Left lung (tissue), 4 donors: ENCODE measurements at regions not wholly inside any gene's neighbourhood (a gene's known extent, or its start where the extent isn't known, plus 50 kb on each side); places are given as distances from the start of the nearest gene placed in this dataset.

Experiments used
- ATAC-seq: fragments of 200-7000 bp; cut with Tn5 transposase; one replicate; pipeline ENCODE4 v1.9.1; 2020; ENCODE audit warnings: moderate library complexity
- DNase-seq, 4 donors: peaks; one replicate each; pipeline ENCODE4 v3.0.0-alpha.2; 2013 to 2020
- H3K27ac ChIP-seq, 2 donors: fragments of 200-600 bp; sonication (generic) in 1 of 2; one replicate each; pipeline versions ENCODE4 v1.5.0 to v1.8.0; 2020 to 2021
- H3K27me3 ChIP-seq, 2 donors: fragments of 200-600 bp; sonication (generic) in 1 of 2; one replicate each; pipeline versions ENCODE4 v1.5.0 to v1.8.0; 2020 to 2021
- H3K36me3 ChIP-seq, 2 donors: fragments of 200-600 bp; sonication (generic) in 1 of 2; one replicate each; pipeline versions ENCODE4 v1.5.0 to v1.8.0; 2020 to 2021
- H3K4me1 ChIP-seq, 2 donors: fragments of 200-600 bp; one replicate each; pipeline ENCODE4 v1.8.0; 2021
- H3K4me3 ChIP-seq, 2 donors: fragments of 200-600 bp; sonication (generic) in 1 of 2; one replicate each; pipeline versions ENCODE4 v1.5.0 to v1.8.0; 2020 to 2021; ENCODE audit warnings: mild to moderate bottlenecking in 1 of 2
- H3K9me3 ChIP-seq, 2 donors: fragments of 200-600 bp; sonication (generic) in 1 of 2; one replicate each; pipeline versions ENCODE4 v1.5.0 to v1.8.0; 2020 to 2021
- CTCF ChIP-seq, 2 donors: fragments of 200-600 bp; sonication (generic) in 1 of 2; IDR thresholded peaks; one replicate each; pipeline versions ENCODE4 v1.5.0 to v1.8.0; 2021; ENCODE audit warnings: antibody characterized with exemption in 2 of 2
- intact Hi-C, 2 donors: fragments of 100-400 bp; cut with DNase I; formaldehyde crosslinking; loops; one replicate each; pipeline versions ENCODE4 v1.11.2 to v1.14.2; 2022
- donor health status: DM: no; HTN: yes; CAD: no.
- donor health status: DM: no; HTN: no; CAD: no.

DNA sequence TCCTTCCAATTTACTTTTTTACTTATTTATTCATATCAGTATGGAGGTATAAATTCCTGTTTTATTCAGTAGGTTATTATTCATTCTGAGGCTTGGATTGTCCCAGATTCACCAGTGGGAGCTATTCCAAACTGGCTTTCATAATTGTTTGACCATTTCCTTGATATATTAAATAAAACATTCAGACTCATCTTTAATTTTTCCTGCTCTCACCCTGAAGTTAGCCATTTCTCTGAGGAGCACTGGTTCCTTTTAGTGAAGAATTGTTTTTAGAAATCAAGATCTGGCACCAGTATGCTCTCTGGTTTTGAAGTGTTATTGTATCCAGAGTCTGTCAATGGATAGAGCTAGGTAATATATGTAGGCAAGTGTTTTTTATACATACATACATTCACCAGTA is 66.9 kb upstream of the DCBLD2 start:
- Histone ChIP-seq H3K27me3 (no peaks in the 10 kb centered on the region), H3K9me3 (no peaks in the 10 kb centered on the region), H3K4me1 (peaks cover 0 to 3% of the 10 kb centered on the region in 2 donors), H3K36me3 (no peaks in the 10 kb centered on the region), H3K27ac (no peak overlapping the region), H3K4me3 (no peak overlapping the region)
- TF ChIP-seq CTCF (IDR thresholded peaks at IDR 0.05): no peak
- no peak for ATAC-seq
- intact Hi-C loops: no loop called here
- no peak for DNase-seq

DNA sequence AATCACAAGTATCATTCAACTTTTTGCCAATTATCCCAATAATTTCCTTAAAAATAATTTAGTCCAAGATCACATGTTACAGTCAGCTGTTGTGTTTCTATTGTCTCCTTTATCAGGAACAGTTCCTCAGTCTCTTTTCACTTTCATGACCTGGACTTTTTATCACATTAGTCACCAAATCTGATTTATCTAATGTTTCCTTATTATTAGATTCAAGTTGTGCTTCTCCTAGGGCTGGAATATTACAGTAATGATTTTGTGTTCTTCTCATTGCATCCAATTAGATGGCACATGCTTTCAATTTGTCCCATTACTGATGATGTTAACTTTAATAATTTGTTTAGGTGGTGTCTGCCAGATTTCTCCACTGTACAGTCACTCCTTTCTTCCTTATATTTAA is 66.3 kb upstream of the DCBLD2 start:
- TF ChIP-seq CTCF (IDR thresholded peaks at IDR 0.05): no peak
- ATAC-seq: no peak
- intact Hi-C loops: no loop called here
- Histone ChIP-seq H3K27ac (no peak overlapping the region), H3K9me3 (no peaks in the 10 kb centered on the region), H3K4me3 (no peak overlapping the region), H3K4me1 (peaks cover 0 to 3% of the 10 kb centered on the region in 2 donors), H3K36me3 (no peaks in the 10 kb centered on the region), H3K27me3 (no peaks in the 10 kb centered on the region)
- no peak for DNase-seq

GRCh38 chr3:98966862-98967546 is 65.5 kb upstream of the DCBLD2 start:
- intact Hi-C loops: no loop called here
- no peaks in the 10 kb centered on the region for H3K36me3 ChIP-seq
- ATAC-seq: no peak
- H3K27ac ChIP-seq: no peak overlapping the region
- H3K4me3 ChIP-seq: no peak overlapping the region
- TF ChIP-seq CTCF (IDR thresholded peaks at IDR 0.05): no peak
- no peak for DNase-seq
- H3K4me1 ChIP-seq: peaks cover 0 to 3% of the 10 kb centered on the region in 2 donors
- no peaks in the 10 kb centered on the region for H3K9me3 ChIP-seq
- no peaks in the 10 kb centered on the region for H3K27me3 ChIP-seq

- no peak for TF ChIP-seq CTCF (IDR thresholded peaks at IDR 0.05)
- DNase-seq (no peak), ATAC-seq (no peak)
- intact Hi-C loops: no loop called here
- H3K36me3 ChIP-seq: no peaks in the 10 kb centered on the region
- H3K27ac ChIP-seq: no peak overlapping the region
- peaks cover 0 to 3% of the 10 kb centered on the region in 2 donors for H3K4me1 ChIP-seq
- H3K9me3 ChIP-seq: no peaks in the 10 kb centered on the region
- H3K27me3 ChIP-seq: no peaks in the 10 kb centered on the region
- no peak overlapping the region for H3K4me3 ChIP-seq
These were observed 64.9 kb upstream of the DCBLD2 start for GRCh38 chr3:98966434-98966833.

DNA sequence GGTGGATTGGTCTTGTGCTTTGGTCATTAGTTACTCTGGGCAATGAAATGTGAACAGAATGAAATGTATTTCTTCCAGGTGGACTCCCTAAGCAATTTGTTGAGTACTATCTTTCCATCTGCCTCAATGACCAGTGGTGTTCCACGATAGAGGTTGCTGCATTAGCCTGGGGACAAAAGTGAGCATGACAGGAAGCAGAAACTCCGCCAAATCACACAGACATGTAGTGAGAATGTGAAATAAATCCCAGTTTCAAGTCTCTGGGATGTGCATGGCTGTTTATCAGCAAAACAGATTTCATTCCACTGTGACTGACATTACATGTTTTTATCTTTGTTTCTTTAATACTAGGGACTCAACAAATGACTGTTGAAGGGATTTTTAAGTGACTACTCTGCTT is 63.3 kb upstream of the DCBLD2 start:
- no peak for TF ChIP-seq CTCF (IDR thresholded peaks at IDR 0.05)
- H3K27ac ChIP-seq: no peak overlapping the region
- intact Hi-C loops: no loop called here
- no peaks in the 10 kb centered on the region for H3K4me1 ChIP-seq
- H3K9me3 ChIP-seq: no peaks in the 10 kb centered on the region
- no peaks in the 10 kb centered on the region for H3K27me3 ChIP-seq
- no peak for DNase-seq
- H3K4me3 ChIP-seq: no peak overlapping the region
- no peak for ATAC-seq
- H3K36me3 ChIP-seq: no peaks in the 10 kb centered on the region
